SK-N-MC (cell line): ENCODE measurements at regions not wholly inside any gene's neighbourhood (a gene's known extent, or its start where the extent isn't known, plus 50 kb on each side); places are given as distances from the start of the nearest gene placed in this dataset.

Experiments used
- EZH2 ChIP-seq: fragments of 200-600 bp; sonication (generic); IDR thresholded peaks from one replicate; pipeline ENCODE4 v1.6.1; 2017; ENCODE audit warnings: antibody characterized with exemption
- FOXP2 ChIP-seq: optimal IDR thresholded peaks from 2 replicates; pipeline ENCODE3; 2011; ENCODE audit warnings: mild to moderate bottlenecking, moderate library complexity; ENCODE audit not compliant: insufficient read depth; ENCODE audit errors: extremely low read length, control extremely low read depth
- POLR2AphosphoS5 ChIP-seq: IDR thresholded peaks from 2 replicates; pipeline ENCODE4 v1.6.1; 2012; ENCODE audit warnings: mild to moderate bottlenecking, low read depth, low read length, borderline replicate concordance

- TF ChIP-seq EZH2 (no peak), POLR2AphosphoS5 (no peak), FOXP2 (no peak)
Measured at GRCh38 chr7:115812794-115813193, 217.8 kb downstream of the TFEC start.
